Stimulated activated memory B cell treated with anti-CD40 and anti-IgM and Interleukin-4, amounts not matched to agents 10 μg/mL and 1 μg/mL and 100 μg/mL, for 72 hours (primary cell): ENCODE measurements at regions not wholly inside any gene's neighbourhood (a gene's known extent, or its start where the extent isn't known, plus 50 kb on each side); places are given as distances from the start of the nearest gene placed in this dataset.

Experiments used
- ATAC-seq: fragments of 150-1000 bp; cut with Tn5 transposase; 2 replicates; pipeline ENCODE4 v1.10.0; 2021
- H3K27ac Mint-ChIP-seq: one replicate; pipeline ENCODE4 v1.8.0; 2022; ENCODE audit warnings: mild to moderate bottlenecking, mixed read lengths
- H3K27me3 Mint-ChIP-seq: one replicate; pipeline ENCODE4 v1.8.0; 2022; ENCODE audit warnings: mixed read lengths
- H3K36me3 Mint-ChIP-seq: one replicate; pipeline ENCODE4 v1.8.0; 2022; ENCODE audit warnings: mixed read lengths
- H3K4me1 Mint-ChIP-seq: one replicate; pipeline ENCODE4 v1.8.0; 2022; ENCODE audit warnings: mixed read lengths
- H3K4me3 Mint-ChIP-seq: one replicate; pipeline ENCODE4 v1.8.0; 2022; ENCODE audit warnings: mild to moderate bottlenecking, moderate library complexity, mixed read lengths
- H3K9me3 Mint-ChIP-seq: one replicate; pipeline ENCODE4 v1.8.0; 2022; ENCODE audit warnings: mixed read lengths

DNA sequence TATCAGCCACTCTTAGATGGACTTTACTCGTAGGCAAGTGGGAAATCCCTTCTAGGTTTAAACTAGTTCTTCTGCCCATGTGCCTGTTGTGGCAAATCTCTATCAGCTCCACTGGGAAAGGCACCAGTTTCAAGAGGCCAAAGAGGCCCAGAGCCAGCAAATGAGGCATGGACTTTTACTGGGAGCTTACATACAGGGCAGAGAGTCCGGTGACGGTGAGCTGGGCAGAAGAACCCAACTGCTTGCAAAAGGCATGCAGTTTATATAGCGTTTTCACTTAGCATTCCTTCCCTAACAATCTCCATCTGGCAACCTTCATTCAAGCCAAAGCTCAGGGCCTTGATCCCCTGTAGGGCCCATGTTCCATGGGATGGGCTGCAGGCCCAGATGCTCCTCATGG, 93.0 kb upstream of the C3orf80 start:
- H3K4me1 Mint-ChIP-seq: peaks cover 30% of the 10 kb centered on the region

DNA sequence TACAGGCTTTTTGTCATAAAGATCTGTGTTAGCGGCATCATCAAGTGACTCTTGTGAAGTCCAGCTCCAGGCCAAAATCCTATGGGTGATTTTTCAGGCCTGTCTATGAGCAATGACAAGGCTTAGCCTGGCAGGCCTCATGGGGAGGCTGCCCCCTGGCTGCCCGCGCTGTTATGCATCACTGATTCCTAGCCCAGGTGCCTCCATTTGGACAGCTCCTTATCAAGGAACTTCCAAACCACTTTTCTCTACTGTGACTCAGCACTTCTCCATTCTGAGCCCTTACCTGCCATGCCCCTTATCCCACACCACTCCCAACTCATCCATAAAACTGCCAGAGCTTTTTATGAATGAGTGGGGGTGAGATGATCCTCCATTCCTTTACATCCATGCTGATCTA, 91.5 kb upstream of the C3orf80 start:
- no peak overlapping the region for H3K4me3 Mint-ChIP-seq
- peaks cover 30% of the 10 kb centered on the region for H3K4me1 Mint-ChIP-seq
- no peak overlapping the region for H3K27ac Mint-ChIP-seq
- no peaks in the 10 kb centered on the region for H3K9me3 Mint-ChIP-seq
- ATAC-seq: no peak
- H3K36me3 Mint-ChIP-seq: no peaks in the 10 kb centered on the region
- H3K27me3 Mint-ChIP-seq: no peaks in the 10 kb centered on the region

More for the DNA sequence above, 93.0 kb upstream of the C3orf80 start:
- Mint-ChIP-seq H3K27ac (no peak overlapping the region), H3K27me3 (no peaks in the 10 kb centered on the region), H3K4me3 (no peak overlapping the region), H3K36me3 (no peaks in the 10 kb centered on the region), H3K9me3 (no peaks in the 10 kb centered on the region)
- ATAC-seq: no peak

DNA sequence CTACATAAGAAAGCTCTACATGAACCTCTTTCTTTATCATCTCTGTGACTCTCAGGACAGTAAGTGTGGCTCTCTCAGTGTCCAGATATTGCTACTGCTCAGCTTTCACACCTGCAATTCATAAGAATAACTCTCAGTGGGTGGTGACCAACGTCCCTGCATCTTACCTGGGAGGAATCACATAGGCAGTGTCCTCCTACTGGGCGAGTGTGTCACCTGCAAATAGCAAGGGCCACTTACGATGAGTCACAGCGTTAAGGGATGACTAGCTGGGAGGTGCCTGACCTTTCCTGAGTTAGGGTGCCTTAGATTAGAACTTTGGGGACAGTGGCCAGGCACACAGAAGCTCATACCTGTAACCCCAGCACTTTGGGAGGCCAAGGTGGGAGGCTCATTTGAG, 90.8 kb upstream of the C3orf80 start:
- Mint-ChIP-seq H3K4me1 (peaks cover 27% of the 10 kb centered on the region), H3K27ac (no peak overlapping the region), H3K9me3 (no peaks in the 10 kb centered on the region), H3K4me3 (no peak overlapping the region), H3K27me3 (no peaks in the 10 kb centered on the region), H3K36me3 (no peaks in the 10 kb centered on the region)
- ATAC-seq: no peak

DNA sequence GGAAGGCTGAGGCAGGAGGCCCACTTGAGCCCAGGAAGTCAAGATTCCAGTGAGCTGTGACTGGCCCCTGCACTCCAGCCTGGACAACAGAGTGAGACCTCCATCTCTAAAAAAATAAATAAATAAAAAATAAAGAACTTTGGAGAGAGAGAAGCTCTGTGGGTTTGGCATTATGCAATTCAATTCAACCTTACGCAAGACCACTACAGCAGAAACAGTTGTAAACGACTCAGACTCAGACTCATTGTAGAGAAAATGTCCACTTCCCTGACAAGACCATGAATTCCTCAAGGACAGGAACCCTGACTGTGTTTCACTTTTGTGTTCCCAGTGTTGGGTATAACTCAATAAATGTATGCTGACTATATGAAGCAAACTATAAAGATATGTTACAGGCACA, 90.3 kb upstream of the C3orf80 start:
- no peak for ATAC-seq
- Mint-ChIP-seq H3K4me1 (peaks cover 22% of the 10 kb centered on the region), H3K27ac (no peak overlapping the region), H3K36me3 (no peaks in the 10 kb centered on the region), H3K4me3 (no peak overlapping the region), H3K27me3 (no peaks in the 10 kb centered on the region), H3K9me3 (no peaks in the 10 kb centered on the region)

DNA sequence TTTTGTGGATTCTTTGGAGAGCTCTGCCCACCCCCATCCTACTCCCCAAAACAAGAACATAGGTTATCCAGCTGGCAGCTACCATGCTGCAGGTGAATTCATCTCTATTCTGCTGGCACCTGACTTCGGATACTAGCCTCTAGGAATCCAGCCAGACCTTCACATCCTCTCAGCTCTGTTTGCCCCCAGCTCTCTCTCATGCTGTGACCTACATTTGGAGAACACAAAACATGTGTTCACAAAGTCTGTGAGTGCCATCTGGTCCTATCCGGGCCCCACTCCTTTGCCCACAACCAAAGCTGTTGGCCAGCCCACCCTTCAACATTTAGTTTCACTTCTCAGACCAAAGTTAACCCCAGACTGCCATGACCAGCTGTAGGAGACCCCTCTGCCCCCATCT, 89.4 kb upstream of the C3orf80 start:
- Mint-ChIP-seq H3K27ac (no peak overlapping the region), H3K4me3 (no peak overlapping the region), H3K27me3 (no peaks in the 10 kb centered on the region), H3K9me3 (no peaks in the 10 kb centered on the region), H3K36me3 (no peaks in the 10 kb centered on the region), H3K4me1 (peaks cover 16% of the 10 kb centered on the region)
- ATAC-seq: no peak

DNA sequence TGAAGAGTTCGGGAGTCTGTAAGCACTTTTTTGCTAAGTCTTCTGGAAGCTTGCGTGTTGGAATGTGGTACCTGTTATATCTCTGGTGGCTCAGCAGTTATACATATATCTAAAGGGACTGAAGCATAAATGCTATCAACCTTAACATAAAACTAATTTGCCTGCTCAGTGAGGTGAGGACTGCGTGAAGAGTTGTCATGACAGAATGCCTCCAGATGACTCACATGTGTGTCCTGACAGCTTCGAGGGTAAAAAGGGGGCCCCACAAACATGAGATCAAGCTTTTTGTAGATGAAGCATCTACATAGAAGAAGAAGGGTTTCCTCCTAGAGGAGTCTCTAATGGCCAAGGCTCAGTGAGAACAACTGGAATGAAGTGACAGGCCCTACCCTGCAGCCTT, 88.8 kb upstream of the C3orf80 start:
- Mint-ChIP-seq H3K4me3 (no peak overlapping the region), H3K27me3 (no peaks in the 10 kb centered on the region), H3K27ac (no peak overlapping the region), H3K36me3 (no peaks in the 10 kb centered on the region), H3K4me1 (peaks cover 16% of the 10 kb centered on the region), H3K9me3 (no peaks in the 10 kb centered on the region)
- peak; percentile 46 for ATAC-seq

DNA sequence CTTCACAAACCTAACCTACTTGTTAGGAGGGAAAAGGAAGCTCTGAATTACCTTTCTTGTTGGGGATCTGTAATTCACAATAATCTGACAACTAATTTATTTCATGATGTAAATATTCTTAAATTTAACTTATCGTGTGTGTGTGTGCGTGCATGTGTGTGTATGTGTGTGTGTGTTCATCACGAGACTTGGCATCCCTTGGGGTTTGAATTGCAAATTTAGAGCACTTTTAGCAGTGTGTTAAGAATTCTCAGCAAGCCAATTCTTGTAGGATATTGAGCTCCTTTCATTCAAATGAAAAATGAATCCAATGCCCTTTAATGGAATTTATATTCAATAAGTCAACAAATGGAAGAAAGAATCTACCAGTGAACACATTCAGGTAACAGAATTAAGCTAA, 85.9 kb upstream of the C3orf80 start:
- Mint-ChIP-seq H3K27me3 (peaks cover 6% of the 10 kb centered on the region), H3K27ac (no peak overlapping the region), H3K36me3 (no peaks in the 10 kb centered on the region), H3K9me3 (peaks cover 8% of the 10 kb centered on the region), H3K4me3 (no peak overlapping the region), H3K4me1 (peaks cover 16% of the 10 kb centered on the region)
- no peak for ATAC-seq

DNA sequence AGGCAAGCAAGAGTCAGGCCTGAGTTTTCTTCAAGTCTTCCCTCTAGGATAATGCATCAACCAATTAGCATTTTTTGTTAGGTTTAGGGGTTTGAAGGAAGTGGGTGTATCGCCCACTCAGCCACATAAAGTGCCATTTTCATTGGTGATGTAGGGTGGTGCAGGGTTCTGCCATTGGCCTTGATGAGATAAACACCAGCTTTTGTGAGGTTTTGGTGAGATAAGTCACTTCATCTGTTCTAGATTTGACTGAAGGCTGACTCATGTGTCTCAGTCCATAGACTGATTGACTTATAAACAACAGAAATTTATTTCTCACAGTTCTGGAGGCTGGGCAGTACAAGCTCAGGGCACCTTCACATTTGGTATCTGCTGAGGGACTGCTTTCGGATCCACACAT, 84.5 kb upstream of the C3orf80 start:
- Mint-ChIP-seq H3K4me3 (no peak overlapping the region), H3K4me1 (peaks cover 12% of the 10 kb centered on the region), H3K27me3 (peaks cover 6% of the 10 kb centered on the region), H3K36me3 (no peaks in the 10 kb centered on the region), H3K27ac (no peak overlapping the region), H3K9me3 (peaks cover 8% of the 10 kb centered on the region)
- ATAC-seq: peak; percentile 52

DNA sequence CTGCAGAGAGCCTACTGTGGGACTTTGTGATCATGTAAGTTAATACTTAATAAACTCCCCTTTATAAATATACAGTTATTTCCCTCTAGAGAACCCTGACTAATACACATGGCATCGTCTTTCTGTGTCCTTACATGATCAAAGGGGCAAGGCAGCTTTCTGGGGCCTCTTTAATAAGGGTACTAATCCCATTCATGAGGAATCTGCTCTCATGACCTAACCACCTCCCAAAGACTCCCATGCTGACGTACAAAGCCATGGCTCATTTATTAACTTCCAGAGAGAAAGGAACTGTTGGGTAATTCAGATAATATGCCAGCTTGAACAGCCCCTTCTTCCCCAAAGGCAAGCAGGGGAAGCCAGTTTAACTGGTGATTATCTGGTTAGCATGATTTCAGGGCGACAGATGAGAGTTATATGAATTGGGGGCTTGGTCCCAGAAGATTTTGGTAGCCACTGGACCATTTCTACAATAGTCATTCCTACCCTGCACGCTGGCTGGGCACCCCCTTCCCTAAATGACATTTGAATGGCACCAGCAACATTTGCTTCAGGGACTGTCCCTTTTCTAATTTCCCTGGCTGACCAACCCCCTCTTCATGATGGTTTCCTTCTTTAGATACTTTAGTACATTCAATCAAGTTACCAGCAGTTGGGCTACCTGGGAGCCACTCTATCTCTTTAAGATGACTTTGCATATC, 83.6 kb upstream of the C3orf80 start:
- H3K27me3 Mint-ChIP-seq: peaks cover 6% of the 10 kb centered on the region
- H3K36me3 Mint-ChIP-seq: no peaks in the 10 kb centered on the region
- H3K4me3 Mint-ChIP-seq: no peak overlapping the region
- ATAC-seq: peak; percentile 53
- no peak overlapping the region for H3K27ac Mint-ChIP-seq
- H3K9me3 Mint-ChIP-seq: peaks cover 8% of the 10 kb centered on the region
- H3K4me1 Mint-ChIP-seq: peaks cover 3% of the 10 kb centered on the region

DNA sequence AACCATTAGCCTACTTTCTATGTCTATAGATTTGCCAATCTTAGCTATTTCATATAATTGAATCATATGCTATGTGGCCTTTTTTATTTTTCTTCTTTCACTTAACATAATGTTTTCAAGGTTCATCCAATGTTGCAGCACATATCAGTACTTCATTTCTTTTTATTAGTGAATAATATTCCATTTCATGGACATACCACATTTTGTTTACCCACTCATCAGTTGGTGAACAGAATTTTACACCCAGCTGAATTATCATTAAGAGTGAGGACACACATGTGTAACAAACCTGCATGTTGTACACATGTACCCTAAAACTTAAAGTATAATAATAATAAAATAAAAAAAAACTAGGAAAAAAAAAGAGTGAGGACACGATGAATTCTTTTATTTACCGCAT, 81.7 kb upstream of the C3orf80 start:
- H3K4me1 Mint-ChIP-seq: no peaks in the 10 kb centered on the region
- H3K36me3 Mint-ChIP-seq: no peaks in the 10 kb centered on the region
- H3K27me3 Mint-ChIP-seq: peaks cover 6% of the 10 kb centered on the region
- no peak for ATAC-seq
- no peak overlapping the region for H3K4me3 Mint-ChIP-seq
- H3K27ac Mint-ChIP-seq: no peak overlapping the region
- peaks cover 11% of the 10 kb centered on the region for H3K9me3 Mint-ChIP-seq

DNA sequence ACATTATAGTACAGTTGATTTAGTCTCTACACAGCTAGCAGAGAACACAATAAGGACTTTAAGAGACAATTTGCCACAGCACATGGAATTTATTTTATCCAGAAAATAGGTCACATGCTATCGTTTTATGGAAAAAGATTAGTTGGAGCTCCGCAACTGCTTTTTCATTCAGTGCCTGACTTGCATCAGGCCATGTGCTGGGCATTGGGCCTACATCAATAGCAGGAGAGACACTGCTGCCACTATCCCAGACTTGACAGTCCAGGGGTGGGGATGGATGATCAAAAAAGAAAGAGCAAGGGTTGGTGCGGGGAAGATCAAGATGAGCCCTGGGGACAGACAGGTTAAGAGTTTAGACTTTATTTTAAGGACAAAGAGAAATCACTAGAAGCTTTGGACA, 75.2 kb upstream of the C3orf80 start:
- H3K4me3 Mint-ChIP-seq: no peak overlapping the region
- H3K36me3 Mint-ChIP-seq: no peaks in the 10 kb centered on the region
- no peak overlapping the region for H3K27ac Mint-ChIP-seq
- H3K9me3 Mint-ChIP-seq: peaks cover 3% of the 10 kb centered on the region
- ATAC-seq: no peak
- no peaks in the 10 kb centered on the region for H3K4me1 Mint-ChIP-seq
- no peaks in the 10 kb centered on the region for H3K27me3 Mint-ChIP-seq

DNA sequence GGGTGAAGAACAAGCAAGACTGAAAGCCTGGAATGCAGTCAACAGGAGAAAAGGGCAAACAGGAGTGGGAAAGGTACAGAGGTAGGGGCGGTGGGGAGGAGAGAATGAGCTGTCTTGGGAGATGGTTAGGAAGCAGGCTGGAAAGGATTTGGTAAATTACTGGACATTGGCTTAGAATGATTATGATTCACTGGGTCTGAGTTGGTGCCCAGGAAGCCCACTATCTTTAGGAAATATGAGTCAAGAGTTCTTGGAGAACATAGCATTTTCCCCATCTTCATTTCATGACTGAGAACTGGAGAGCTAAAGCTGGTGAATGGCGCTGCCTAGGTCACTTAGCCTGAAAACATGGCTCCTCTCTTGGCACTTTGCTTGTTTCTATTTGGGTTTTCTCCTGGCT, 74.7 kb upstream of the C3orf80 start:
- no peak for ATAC-seq
- no peaks in the 10 kb centered on the region for H3K4me1 Mint-ChIP-seq
- H3K9me3 Mint-ChIP-seq: peaks cover 3% of the 10 kb centered on the region
- H3K27me3 Mint-ChIP-seq: no peaks in the 10 kb centered on the region
- H3K36me3 Mint-ChIP-seq: no peaks in the 10 kb centered on the region
- H3K4me3 Mint-ChIP-seq: no peak overlapping the region
- no peak overlapping the region for H3K27ac Mint-ChIP-seq

DNA sequence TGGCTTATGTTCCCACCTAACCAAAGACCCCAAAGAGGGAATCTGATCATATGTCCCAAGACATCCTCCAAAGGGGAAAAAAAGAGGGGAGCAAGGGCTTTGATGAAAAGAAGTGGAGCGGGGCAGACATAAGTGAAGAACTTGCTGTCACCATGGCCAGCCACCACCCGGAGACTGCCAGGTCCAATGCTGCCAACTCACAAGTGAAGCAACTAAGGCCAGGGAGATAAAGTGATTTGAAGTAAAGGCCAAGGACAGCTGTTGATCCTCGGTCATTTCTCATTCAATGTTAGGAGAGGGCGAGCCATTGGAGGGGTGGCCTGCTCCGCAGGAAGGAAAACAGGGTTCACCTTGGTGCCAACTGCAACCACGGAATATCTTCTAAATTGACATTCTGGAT, 72.6 kb upstream of the C3orf80 start:
- ATAC-seq: no peak
- H3K27ac Mint-ChIP-seq: no peak overlapping the region
- no peaks in the 10 kb centered on the region for H3K27me3 Mint-ChIP-seq

DNA sequence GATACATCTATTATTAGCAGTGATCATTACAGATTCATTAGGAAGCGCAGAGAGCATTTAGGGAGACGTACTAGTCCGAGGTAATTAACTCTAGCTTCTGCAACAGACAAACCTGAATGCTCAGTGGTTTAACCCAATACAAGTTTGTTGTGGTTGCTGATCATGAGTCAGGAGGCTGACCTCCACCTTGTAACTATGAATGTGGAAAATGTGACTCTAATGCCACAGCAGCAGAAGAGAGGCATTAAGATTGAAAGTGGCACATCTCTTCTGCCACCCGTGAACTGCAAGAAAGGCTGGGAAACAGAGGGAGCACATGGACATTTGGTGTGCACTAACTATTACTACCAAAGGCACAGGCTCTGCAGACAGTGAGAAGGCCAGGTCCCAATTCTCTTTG, 71.2 kb upstream of the C3orf80 start:
- no peaks in the 10 kb centered on the region for H3K36me3 Mint-ChIP-seq
- H3K9me3 Mint-ChIP-seq: no peaks in the 10 kb centered on the region
- H3K4me1 Mint-ChIP-seq: no peaks in the 10 kb centered on the region
- no peak overlapping the region for H3K27ac Mint-ChIP-seq
- H3K27me3 Mint-ChIP-seq: no peaks in the 10 kb centered on the region
- H3K4me3 Mint-ChIP-seq: no peak overlapping the region
- ATAC-seq: no peak

More for the DNA sequence above, 72.6 kb upstream of the C3orf80 start:
- Mint-ChIP-seq H3K4me3 (no peak overlapping the region), H3K9me3 (no peaks in the 10 kb centered on the region), H3K36me3 (no peaks in the 10 kb centered on the region), H3K4me1 (no peaks in the 10 kb centered on the region)

DNA sequence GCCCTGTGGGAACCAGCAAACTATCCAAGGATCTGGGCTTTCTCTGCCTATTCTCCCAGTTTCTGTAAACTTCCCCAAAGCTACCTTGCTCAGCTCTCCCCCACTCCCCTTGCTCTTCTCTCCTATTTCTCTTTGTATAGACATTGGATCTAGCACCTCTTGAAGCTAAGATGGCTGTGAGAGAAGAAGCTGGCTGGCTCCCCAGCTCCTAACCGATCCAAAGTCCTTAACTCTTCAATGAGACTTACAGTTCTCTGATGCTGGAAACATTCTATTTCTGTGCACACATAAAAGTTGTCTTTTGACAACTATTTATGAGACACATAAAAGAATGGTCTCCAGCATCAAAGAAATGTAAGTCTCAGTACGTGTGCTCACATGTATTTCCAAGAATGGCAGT, 70.6 kb upstream of the C3orf80 start:
- Mint-ChIP-seq H3K27me3 (no peaks in the 10 kb centered on the region), H3K4me1 (no peaks in the 10 kb centered on the region), H3K36me3 (no peaks in the 10 kb centered on the region), H3K4me3 (no peak overlapping the region), H3K27ac (no peak overlapping the region), H3K9me3 (no peaks in the 10 kb centered on the region)
- ATAC-seq: no peak

DNA sequence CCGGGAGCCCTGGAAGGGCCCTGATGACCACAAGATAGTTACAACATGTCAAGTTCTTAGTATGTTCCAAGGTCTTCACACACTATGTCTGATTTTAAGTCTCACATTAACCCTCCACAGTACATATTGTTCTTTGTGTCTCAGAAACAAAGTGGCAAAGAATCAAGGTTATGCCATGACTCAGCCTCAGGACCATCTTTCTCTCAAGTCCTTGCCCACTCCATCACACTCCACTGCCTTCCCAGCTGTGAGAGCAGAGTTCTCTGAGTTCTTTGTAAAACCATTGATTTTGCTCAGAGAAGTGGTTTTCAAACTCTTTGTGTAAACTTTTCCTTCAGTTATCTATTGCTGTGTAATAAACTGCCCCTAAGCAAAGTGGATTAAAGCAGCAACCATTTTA, 67.9 kb upstream of the C3orf80 start:
- no peak for ATAC-seq
- no peak overlapping the region for H3K4me3 Mint-ChIP-seq
- H3K27me3 Mint-ChIP-seq: no peaks in the 10 kb centered on the region
- no peak overlapping the region for H3K27ac Mint-ChIP-seq
- H3K36me3 Mint-ChIP-seq: no peaks in the 10 kb centered on the region
- no peaks in the 10 kb centered on the region for H3K4me1 Mint-ChIP-seq
- H3K9me3 Mint-ChIP-seq: no peaks in the 10 kb centered on the region

DNA sequence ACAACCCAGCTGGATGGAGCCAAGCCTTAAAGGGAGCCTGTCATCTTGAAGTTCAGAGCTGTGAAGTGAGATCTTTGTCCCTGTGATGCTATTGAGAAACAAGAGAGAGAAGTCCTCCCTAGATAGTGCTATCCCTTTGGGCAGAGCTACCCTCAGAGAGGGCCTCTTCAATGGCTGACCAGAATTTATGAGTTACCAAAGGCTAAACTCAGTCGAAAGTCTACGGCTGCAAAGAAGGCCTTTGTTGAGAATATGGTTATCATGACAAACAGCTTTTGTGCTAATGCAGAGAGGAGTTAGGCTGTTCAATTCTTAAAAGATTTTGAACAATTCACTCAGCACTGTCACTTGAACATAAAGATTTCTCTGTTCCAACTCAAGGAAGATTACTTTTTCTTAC, 65.9 kb upstream of the C3orf80 start:
- H3K4me3 Mint-ChIP-seq: no peak overlapping the region
- ATAC-seq: no peak
- no peaks in the 10 kb centered on the region for H3K4me1 Mint-ChIP-seq
- no peaks in the 10 kb centered on the region for H3K36me3 Mint-ChIP-seq
- no peak overlapping the region for H3K27ac Mint-ChIP-seq
- no peaks in the 10 kb centered on the region for H3K9me3 Mint-ChIP-seq
- peaks cover 8% of the 10 kb centered on the region for H3K27me3 Mint-ChIP-seq
